BE2C (cell line): ENCODE measurements at regions not wholly inside any gene's neighbourhood (a gene's known extent, or its start where the extent isn't known, plus 50 kb on each side); places are given as distances from the start of the nearest gene placed in this dataset.

Source experiments
- DNase-seq: peaks from one replicate; pipeline ENCODE4 v3.0.0-alpha.2; 2020
- H3K27me3 ChIP-seq: fragments of 250-450 bp; sonication (Bioruptor Pico); 2 replicates; pipeline ENCODE4 v1.5.1; 2020; ENCODE audit warnings: mild to moderate bottlenecking
- H3K36me3 ChIP-seq: fragments of 250-450 bp; sonication (Bioruptor Pico); 2 replicates; pipeline ENCODE4 v1.5.1; 2020; ENCODE audit warnings: mild to moderate bottlenecking
- H3K4me1 ChIP-seq: fragments of 250-450 bp; sonication (Bioruptor Pico); 2 replicates; pipeline ENCODE4 v1.5.1; 2020
- H3K4me3 ChIP-seq: 2 replicates; pipeline ENCODE4 v1.5.1; 2011; ENCODE audit warnings: low read depth, low read length
- H3K9me3 ChIP-seq: fragments of 250-450 bp; sonication (Bioruptor Pico); 2 replicates; pipeline ENCODE4 v1.5.1; 2020
- TF ChIP-seq, protein P1 (sequence below): IDR thresholded peaks from 2 replicates; pipeline ENCODE4 v1.5.1; 2012; ENCODE audit warnings: mild to moderate bottlenecking, low read depth, low read length

GRCh38 chr6:47162231-47162630 lies 120.1 kb upstream of the ADGRF1 start:
- Histone ChIP-seq H3K9me3 (no peaks in the 10 kb centered on the region), H3K4me1 (no peaks in the 10 kb centered on the region), H3K27me3 (no peaks in the 10 kb centered on the region), H3K4me3 (no peak overlapping the region), H3K36me3 (no peaks in the 10 kb centered on the region)
- no peak for DNase-seq
- TF ChIP-seq, protein P1, sequence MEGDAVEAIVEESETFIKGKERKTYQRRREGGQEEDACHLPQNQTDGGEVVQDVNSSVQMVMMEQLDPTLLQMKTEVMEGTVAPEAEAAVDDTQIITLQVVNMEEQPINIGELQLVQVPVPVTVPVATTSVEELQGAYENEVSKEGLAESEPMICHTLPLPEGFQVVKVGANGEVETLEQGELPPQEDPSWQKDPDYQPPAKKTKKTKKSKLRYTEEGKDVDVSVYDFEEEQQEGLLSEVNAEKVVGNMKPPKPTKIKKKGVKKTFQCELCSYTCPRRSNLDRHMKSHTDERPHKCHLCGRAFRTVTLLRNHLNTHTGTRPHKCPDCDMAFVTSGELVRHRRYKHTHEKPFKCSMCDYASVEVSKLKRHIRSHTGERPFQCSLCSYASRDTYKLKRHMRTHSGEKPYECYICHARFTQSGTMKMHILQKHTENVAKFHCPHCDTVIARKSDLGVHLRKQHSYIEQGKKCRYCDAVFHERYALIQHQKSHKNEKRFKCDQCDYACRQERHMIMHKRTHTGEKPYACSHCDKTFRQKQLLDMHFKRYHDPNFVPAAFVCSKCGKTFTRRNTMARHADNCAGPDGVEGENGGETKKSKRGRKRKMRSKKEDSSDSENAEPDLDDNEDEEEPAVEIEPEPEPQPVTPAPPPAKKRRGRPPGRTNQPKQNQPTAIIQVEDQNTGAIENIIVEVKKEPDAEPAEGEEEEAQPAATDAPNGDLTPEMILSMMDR: no peak

- DNase-seq: no peak
- Histone ChIP-seq H3K36me3 (no peaks in the 10 kb centered on the region), H3K4me1 (no peaks in the 10 kb centered on the region), H3K9me3 (no peaks in the 10 kb centered on the region), H3K27me3 (no peaks in the 10 kb centered on the region), H3K4me3 (no peak overlapping the region)
- TF ChIP-seq, protein P1: no peak
These were observed 119.1 kb upstream of the ADGRF1 start for GRCh38 chr6:47161176-47161687.

GRCh38 chr6:47160702-47161101 lies 118.6 kb upstream of the ADGRF1 start:
- no peak for DNase-seq
- TF ChIP-seq, protein P1: no peak
- no peaks in the 10 kb centered on the region for H3K9me3 ChIP-seq
- H3K36me3 ChIP-seq: no peaks in the 10 kb centered on the region
- no peak overlapping the region for H3K4me3 ChIP-seq
- H3K27me3 ChIP-seq: no peaks in the 10 kb centered on the region
- no peaks in the 10 kb centered on the region for H3K4me1 ChIP-seq

- Histone ChIP-seq H3K4me3 (no peak overlapping the region), H3K4me1 (no peaks in the 10 kb centered on the region), H3K36me3 (no peaks in the 10 kb centered on the region), H3K27me3 (no peaks in the 10 kb centered on the region), H3K9me3 (no peaks in the 10 kb centered on the region)
- DNase-seq: no peak
- TF ChIP-seq, protein P1: no peak
These were observed 117.6 kb upstream of the ADGRF1 start for GRCh38 chr6:47159763-47160162.

GRCh38 chr6:47157653-47158219 lies 115.6 kb upstream of the ADGRF1 start:
- Histone ChIP-seq H3K27me3 (no peaks in the 10 kb centered on the region), H3K4me1 (no peaks in the 10 kb centered on the region), H3K9me3 (no peaks in the 10 kb centered on the region), H3K36me3 (no peaks in the 10 kb centered on the region), H3K4me3 (no peak overlapping the region)
- no peak for DNase-seq
- TF ChIP-seq, protein P1: no peak

GRCh38 chr6:47157063-47157462 lies 114.9 kb upstream of the ADGRF1 start:
- Histone ChIP-seq H3K9me3 (no peaks in the 10 kb centered on the region), H3K36me3 (no peaks in the 10 kb centered on the region), H3K27me3 (no peaks in the 10 kb centered on the region), H3K4me1 (no peaks in the 10 kb centered on the region), H3K4me3 (no peak overlapping the region)
- TF ChIP-seq, protein P1: no peak
- no peak for DNase-seq
